ENCODE measurements at regions not wholly inside any gene's neighbourhood (a gene's known extent, or its start where the extent isn't known, plus 50 kb on each side); places are given as distances from the start of the nearest gene placed in this dataset.

DNA sequence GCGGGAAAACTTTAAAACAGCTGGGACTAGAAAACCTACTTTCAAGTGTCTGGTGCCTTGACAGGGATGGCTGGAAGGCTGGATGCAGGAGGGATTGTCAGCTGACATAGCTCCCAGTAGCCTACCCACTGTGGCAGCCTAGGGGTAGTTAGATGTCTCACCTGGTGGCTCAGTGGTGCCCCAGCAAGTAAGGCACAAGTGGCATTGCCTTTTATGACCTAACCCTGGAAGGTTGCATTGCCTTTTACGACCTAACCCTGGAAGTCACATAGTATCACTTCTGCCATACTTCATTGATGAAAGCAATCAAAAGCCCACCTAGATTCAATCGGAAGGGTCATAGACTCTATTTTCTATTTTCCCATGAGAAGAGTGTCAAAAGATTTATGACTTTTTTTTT is 724.7 kb upstream of the TBX3 start:
- no peak for FAIRE-seq
- no peak for DNase-seq (ENCODE audit: insufficient read length, low spot score)

DNA sequence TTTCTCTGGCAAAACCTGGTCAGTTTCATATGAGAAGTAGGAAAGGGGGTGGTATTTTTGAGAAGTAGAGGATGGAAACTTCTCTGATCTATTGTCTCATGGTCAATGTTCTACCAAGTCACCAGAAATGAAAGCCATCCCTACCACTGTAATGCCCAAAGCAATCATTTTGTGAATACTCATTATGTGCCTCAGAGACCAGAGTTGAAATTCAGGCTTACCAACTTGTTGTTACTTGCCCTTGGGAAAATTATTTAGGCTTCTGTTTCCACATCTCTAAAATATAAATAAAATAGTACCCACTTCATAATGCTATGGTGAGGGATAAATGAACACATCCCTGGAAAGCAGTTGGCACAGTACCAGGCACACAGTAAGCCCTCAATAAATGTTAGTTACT is 723.7 kb upstream of the TBX3 start:
- no peak for FAIRE-seq
- no peak for DNase-seq (ENCODE audit: insufficient read length, low spot score)

DNA sequence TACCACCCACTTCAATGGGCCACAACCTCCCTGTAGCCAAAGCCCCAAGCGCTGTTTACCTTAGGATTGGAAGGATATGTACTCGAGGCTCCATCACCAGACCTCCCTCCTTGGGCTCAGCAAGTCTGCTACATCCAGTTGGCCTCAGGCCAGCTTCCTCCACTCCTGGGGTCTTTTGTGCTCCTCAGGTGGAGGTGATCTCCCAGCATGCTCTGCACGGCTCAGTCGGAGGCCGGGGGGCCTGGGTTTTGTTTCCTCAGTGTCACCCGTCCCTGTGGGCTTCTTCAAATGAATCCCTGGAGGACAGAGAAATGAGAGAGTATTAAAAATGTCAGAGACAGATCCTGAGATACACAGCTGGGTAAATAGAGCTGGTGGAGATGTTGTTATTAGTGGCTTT is 723.1 kb upstream of the TBX3 start:
- FAIRE-seq = no peak
- DNase-seq (ENCODE audit: insufficient read length, low spot score) = no peak

DNA sequence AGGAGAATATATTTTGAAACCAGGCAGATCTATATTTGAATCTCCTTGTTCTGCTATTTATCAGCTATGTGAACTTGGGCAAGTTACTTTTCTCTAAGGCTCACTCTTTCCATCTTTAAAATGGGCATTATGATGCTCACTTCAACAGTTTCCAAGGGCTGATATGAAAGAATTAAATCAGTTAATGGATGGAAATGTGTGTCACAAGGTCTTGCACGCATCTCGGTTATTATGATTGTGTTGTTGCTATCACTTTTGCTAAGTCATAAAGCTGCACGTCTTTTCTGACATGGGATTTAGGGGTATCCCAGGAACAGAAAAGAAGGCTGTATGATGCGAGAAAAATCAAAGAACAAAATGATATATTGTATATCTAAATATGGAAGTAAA is 721.5 kb upstream of the TBX3 start:
- DNase-seq (ENCODE audit: insufficient read length, low spot score) (no peak), FAIRE-seq (no peak)

DNA sequence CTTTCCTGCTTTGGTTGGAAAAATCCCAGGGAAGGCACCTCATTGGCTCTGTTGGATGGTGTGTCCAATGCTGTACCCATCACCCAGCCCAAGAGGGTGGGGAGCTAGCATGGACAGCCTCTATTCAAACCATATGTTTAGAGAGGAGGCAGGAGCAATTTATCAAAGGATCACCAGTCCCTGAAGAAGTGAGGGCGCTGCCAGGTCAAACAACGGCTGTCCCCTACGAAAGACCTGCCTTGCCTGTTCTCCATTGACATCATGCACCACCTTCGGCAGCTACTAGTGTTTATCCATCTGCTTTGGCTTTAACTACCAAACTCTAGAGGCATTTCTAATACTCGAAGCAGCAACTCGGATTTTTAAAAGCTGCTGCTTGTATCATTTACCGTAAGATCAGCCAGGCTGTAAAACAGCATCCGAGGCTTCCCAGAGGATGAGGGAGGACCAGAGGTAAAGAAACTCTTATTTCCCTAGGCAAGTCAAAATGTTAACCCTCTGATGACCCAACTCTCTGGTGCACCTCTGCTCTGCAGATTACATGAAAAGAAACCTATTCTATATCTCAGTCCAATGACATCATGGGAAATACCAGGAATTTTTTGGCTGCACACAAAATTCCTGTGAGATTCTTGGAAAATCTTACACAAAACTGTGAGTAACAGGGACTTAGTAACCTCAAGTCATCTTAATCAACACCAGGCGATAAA is 720.9 kb upstream of the TBX3 start:
- DNase-seq (ENCODE audit: insufficient read length, low spot score) = peak; percentile 64
- FAIRE-seq = no peak

DNA sequence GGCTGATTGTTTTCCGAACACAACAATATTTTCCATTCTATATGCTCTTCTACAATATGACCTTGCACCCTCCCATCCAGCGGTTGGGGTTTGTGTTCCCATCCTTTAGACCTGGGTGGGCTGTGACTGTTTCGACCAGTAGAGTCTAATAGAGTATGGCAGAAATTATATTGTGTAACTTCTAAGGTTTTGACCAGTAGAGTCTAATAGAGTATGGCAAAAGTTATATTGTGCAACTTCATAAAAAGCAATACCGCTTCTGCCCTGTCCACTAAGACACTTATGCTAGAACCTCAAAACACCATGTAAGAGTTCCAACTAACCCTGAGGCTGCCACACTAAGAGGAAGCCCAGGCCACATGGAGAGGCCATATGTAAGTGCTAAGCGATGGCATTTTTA is 719.7 kb upstream of the TBX3 start:
- no peak for FAIRE-seq

DNA sequence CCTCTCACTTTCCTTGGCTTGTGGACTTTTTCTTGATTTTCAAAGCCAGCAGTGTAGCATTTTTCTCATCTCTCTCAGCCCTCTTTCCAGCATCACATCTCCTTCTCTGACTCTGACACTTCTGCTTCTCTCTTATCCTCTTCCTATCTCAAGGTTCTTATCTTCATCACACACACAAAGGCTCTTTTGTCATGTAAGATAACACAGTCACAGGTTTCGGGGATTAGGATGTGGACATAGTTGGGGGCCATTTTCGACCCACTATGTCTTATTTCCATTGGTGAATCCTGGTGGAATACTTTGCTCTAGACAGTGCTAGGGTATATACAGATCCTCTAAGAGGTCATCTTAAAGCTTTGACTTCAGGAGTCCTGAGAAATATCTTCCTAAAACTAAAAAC is 719.3 kb upstream of the TBX3 start:
- DNase-seq (ENCODE audit: insufficient read length, low spot score) = no peak
- FAIRE-seq = no peak

More for the DNA sequence above, 719.7 kb upstream of the TBX3 start:
- DNase-seq (ENCODE audit: insufficient read length, low spot score) = no peak

DNA sequence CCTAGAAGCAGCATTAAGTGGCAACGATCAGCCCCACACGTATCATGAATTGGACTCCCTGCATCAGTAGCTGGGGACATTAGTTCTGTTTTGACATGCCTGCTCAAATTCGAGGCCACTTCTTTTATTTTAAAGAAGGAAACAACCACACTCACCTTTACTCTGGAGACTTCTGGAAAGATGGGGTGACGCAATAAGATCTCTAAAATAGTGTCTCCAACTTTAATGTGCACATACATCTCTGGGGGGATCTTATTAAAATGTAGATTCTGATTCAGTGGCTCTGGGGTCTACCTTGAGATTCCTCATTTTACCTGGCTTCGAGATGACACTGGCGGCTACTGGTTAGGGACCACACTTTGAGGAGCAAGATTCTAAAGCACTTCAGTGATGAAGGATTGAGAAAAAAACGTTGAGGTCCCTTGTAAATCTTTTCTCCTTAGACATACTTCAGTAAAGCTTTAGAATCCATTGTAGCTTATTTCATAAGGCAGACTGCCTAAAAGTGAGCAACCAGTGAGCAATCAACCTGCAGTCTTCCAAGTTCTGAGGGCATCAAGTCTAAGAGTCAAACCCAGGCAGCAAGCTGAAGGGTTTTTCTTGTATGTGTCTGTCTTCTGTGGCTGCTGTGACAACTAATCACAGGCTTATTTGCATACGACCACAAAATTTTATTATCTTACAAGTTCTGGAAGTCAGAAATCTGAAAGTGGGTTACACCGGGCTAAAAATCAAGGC is 718.6 kb upstream of the TBX3 start:
- FAIRE-seq (no peak), DNase-seq (ENCODE audit: insufficient read length, low spot score) (no peak)

DNA sequence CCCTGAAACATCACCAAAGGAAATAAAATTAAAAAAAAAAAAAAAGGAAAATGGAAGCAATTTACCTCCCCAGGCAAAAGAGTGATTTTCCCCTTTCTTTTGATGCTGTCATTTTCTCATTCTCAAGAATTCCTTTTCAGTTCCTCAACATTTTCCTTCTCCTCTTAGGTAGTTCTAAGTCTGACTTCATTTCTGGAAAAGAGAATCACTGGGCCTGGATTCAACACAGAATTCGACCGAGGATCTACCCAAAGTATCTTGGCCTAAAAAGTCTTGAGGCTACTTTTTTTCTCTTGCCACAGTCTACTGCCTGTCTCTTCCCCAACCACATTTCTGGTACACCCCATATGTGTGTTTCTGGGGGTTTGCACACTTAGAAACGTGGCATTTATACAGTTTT is 717.8 kb upstream of the TBX3 start:
- FAIRE-seq = no peak
- DNase-seq (ENCODE audit: insufficient read length, low spot score) = no peak

DNA sequence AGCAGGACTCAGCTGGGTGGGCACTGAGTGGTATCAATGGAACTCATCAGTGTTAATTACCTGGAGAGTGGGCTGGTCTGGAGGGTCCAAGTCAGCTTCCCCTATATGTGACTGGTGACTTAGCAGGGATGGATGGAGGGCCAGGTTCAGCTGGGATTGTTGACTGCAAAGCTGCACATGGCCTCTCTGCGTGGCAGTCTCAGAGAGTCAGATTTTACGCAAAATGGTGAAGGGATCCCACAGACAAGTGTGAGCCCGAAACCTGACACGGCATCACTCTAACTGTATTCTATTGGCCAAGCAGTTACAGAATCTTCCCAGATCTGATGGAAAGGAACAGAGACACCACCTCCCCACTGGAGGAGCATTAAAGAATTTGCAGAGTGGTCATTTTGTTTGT is 716.0 kb upstream of the TBX3 start:
- FAIRE-seq (no peak), DNase-seq (ENCODE audit: insufficient read length, low spot score) (no peak)

DNA sequence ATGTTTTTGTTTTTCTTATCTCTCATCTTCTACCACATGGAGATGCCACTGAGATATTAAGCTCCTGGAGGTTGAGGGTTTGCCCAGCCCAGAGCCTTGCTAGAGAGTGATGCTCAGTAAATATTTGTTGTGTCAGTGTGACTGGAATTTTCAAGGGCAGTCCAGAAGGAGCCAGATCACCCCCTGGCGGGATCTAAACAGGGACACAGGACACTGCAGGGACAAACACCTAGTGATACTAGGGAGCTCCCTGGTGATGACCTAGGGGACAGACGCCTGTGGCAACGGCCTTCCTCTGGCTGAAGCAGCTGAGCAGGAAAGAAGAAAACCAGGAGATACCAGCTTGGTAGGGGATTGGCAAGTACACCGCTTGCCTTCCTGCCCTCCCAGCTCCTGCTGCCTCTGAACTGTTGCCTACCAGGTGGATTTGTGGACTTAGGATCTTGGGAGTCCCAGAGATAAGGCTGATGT is 714.4 kb upstream of the TBX3 start:
- no peak for FAIRE-seq
- peak; percentile 35 for DNase-seq (ENCODE audit: insufficient read length, low spot score)

DNA sequence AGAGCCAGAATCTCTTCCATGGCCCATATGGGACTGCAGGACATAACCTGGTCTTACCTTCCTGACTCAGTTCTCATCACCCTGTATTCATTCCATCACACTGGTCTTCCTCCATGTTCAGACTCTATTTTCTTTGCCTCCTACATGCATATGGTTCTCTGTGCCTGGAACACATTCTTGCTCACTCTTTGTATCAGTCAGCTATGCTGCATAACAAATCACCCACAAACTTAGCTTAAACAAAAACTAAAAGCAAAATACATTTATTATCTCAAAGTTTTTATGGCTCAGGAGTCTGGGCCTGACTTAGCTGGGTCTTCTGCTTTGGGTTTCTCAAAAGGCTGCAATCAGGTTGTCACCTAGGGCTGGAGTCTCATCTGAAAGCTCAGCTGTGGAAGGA is 712.6 kb upstream of the TBX3 start:
- DNase-seq (ENCODE audit: insufficient read length, low spot score) = no peak
- no peak for FAIRE-seq

DNA sequence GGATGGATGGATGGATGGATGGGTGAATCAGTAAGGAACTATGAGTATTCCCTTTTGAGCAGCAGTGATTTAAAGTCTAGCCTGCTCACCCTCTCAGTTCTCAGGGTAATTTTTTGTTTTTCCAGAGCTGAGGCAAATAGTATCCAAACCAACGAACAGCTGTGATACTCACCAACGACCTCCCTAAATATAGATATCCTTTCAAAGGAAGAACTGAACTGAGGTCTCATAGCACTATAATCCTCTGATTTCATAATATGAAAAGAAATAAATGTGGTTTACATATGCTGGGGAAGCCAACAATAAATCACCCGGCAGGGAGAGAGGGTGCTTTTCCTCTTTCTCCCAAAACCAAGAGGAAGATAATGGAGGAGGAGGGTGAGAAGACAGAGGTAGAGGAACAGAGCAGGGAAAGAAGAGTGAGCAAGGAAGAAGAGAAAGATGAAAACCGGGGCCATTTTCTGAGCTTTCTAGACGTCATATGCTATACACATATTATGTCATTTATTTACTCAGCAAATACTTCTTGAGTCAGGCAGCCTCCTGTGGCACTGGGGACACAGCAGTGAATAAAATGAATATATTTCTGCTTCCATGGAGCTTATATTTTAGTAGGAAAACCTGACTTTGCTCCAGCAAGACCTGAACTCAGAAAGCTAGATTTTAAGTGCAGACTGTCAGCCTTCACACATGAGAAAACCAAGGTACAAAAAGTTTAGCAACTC is 710.7 kb upstream of the TBX3 start:
- no peak for DNase-seq (ENCODE audit: insufficient read length, low spot score)
- no peak for FAIRE-seq

DNA sequence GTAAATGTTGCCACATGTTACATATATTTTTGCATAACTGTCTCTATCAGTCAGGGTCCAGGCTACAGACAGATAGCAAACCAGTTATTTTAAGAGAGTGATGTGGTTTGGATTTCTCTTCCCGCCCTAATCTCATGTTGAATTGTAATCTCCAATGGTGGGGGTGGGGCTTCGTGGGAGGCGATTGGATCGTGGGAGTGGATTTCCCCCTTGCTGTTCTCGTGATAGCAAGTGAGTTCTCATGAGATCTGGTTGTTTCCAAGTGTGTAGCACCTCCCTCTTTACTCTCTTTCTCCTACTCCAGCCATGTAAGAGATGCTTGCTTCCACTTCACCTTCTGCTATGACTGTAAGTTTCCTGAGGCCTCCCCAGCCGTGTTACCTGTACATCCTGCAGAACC is 704.2 kb upstream of the TBX3 start:
- DNase-seq (ENCODE audit: insufficient read length, low spot score) = no peak
- no peak for FAIRE-seq

DNA sequence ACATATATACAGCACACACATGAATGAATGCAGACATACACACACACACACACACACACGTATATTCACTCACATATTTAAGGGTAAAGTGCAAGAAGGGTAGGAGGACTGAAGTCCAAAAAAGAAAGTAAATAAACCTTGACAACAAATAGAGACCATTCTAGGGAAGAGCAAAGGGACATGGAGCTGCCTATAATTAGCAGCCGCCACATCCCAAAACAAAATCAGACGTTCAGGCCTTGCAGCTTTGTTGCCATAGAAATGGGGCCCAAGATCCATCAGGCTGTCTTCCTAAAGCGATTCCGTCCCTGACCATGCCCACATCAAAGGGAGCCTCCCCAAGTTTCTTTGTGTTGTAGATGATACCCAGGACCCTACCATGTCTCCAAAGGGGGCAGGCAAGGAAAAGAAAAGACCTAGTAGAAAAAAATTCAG is 703.5 kb upstream of the TBX3 start:
- FAIRE-seq = no peak

DNA sequence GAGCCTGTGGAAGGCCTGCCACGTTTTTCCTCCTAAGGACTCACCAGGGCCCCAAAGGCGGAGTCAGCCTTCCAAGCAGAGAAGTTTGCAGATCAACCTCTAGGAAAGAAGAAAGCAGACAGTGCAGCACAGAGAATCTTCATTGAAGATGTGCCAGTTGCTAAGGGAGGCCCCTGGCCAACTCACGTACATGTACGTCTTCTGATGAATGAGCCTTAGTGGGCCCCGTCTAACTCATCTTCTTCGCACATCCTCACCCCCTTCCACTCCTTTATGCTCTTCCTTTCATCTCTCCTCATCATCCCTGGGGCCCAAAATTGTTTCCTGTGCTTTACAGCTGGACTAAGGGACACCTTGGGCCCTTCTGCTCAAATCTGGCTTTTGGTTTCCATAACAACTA is 703.0 kb upstream of the TBX3 start:
- DNase-seq (ENCODE audit: insufficient read length, low spot score) (no peak), FAIRE-seq (no peak)

More for the DNA sequence above, 703.5 kb upstream of the TBX3 start:
- DNase-seq (ENCODE audit: insufficient read length, low spot score) = no peak

DNA sequence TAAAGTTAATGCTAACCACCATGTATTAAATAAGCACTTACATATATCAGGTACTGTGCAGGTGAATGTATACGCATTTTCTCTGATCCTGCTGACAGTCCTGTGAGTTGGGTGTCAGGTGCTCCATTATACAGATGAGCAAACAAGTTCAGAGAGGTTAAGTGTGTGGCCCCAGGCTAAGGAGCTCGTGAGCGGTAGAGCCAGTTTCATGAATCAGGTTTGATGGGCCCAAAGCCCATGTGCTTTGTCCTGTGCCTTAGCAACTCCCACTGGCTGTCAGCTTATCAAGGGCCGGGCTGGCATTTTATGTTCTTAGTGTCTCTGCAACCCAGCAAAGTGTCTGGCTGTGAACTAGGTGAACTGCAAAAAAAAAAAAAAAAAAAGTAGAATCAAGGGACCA is 701.2 kb upstream of the TBX3 start:
- no peak for FAIRE-seq
- no peak for DNase-seq (ENCODE audit: insufficient read length, low spot score)

DNA sequence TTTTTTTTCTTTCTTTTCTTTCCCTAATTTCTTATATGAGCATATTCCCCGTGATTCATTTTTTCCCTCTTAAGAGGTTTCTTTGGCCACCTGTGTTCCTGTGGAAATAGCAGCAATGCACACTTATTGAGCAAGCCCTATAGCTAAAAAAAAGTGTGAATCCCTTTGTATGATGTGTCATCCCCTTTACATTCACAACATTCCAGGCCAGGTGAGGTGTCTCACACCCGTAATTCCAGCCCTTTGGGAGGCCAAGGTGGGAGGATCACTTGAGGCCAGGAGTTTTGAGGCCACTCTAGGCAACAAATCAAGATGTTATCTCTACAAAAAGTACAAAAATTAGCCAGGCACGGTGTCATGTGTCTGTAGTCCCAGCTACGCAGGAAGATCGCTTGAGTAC is 700.4 kb upstream of the TBX3 start:
- FAIRE-seq (no peak), DNase-seq (ENCODE audit: insufficient read length, low spot score) (no peak)

DNA sequence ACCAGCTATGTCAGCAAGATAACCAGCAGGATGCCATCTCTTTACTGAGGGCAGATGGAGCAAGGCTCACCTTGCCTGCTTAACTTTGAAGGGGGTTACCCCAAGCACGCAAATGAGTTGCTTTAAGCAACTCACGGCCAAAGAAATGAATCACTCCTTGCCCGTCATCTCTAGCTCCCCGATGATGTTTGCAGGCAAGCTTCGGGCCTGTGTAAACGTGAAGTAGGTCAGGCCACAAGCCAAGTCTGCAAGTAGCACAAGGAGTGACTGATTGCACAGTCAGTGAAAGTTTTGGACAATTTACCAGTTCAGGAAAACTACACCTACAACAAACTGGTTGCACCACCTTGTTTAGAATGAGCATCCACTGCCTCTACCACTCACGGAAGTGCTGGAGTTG is 699.7 kb upstream of the TBX3 start:
- FAIRE-seq (no peak), DNase-seq (ENCODE audit: insufficient read length, low spot score) (no peak)

DNA sequence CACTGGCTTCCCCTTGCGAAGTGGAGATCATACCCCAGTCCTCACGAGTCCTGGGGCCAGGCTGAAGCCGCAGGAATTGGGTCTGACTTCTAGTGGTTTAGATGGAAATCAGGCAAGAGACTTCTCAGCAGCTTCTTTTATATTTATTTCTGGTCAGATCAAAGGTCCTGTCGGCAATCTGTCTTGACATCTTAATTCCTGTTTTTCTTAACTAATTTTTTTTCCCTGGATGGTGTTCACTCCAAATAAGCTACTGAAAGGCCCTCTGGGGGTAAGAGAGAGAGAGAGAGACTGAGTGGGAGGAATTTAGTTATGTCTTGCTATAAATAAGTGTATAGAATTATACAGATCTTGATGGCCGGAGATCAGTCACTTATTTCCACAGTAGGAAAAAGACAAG is 698.7 kb upstream of the TBX3 start:
- no peak for DNase-seq (ENCODE audit: insufficient read length, low spot score)
- FAIRE-seq = no peak

DNA sequence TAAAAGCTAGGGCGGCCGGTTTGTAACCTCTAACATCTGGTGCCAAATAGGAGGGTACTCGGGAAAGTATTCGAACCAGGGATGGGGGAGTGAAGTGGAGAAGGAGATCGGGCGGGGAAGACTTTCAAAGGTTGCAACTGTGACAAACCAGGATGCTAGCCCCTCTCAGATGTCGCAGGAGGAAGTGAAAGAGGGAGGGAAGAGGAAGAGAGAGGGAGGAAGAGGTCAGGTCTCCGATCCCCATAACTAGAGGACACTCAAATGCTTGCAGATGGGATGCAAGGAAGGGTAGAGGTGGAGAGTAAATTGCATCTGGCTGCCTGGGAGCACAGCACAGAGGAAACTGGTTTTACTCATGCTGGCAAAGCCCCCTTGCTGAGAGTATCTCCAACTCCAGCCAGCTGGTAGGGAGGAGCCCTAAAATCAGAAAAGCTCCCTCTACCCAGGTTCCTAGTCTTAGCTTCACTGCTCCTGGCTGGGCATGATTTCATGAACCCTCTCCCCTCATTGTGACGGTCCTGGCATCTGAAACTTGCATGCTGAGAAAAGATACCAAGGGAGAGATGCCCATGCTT is 696.7 kb upstream of the TBX3 start:
- FAIRE-seq (no peak), DNase-seq (ENCODE audit: insufficient read length, low spot score) (no peak)
